NT2/D1 (cell line): ENCODE measurements at regions not wholly inside any gene's neighbourhood (a gene's known extent, or its start where the extent isn't known, plus 50 kb on each side); places are given as distances from the start of the nearest gene placed in this dataset.

ENCODE experiments used
- SUZ12 ChIP-seq: IDR thresholded peaks from 2 replicates; pipeline ENCODE4 v1.6.1; 2011; ENCODE audit not compliant: insufficient read length, insufficient read depth; ENCODE audit errors: extremely low read depth
- YY1 ChIP-seq: IDR thresholded peaks from 2 replicates; pipeline ENCODE4 v1.6.1; 2011; ENCODE audit not compliant: insufficient read length, insufficient read depth

DNA sequence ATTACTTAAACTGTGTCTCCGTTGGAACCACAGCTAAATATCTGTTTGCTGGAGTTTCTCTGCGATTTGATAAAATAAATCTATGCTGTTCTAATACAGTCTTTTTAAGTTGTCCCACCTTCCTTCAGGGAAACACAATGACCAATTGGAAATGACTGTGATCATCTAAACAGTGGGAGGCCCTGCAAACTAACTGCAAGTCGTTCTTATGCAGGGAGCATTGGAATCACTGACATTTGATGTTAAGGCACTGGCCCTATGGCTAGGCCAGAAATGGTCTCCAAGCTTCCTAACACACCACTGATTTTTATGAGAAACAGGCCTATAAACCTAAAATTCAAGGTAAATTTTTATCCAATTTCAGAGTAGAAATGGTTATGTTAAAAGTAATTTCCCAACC is 645.2 kb downstream of the LMO4 start:
- TF ChIP-seq YY1 (no peak), SUZ12 (no peak)
